HG02938 (cell line): ENCODE measurements at regions not wholly inside any gene's neighbourhood (a gene's known extent, or its start where the extent isn't known, plus 50 kb on each side); places are given as distances from the start of the nearest gene placed in this dataset.

Source experiments
- ATAC-seq: cut with Tn5 transposase; IDR thresholded peaks from one replicate; pipeline ENCODE4 v1.9.1; 2021; ENCODE audit warnings: mild to moderate bottlenecking, moderate library complexity; ENCODE audit not compliant: unreplicated experiment

- no peak for ATAC-seq
Measured at GRCh38 chr2:181332044-181332605, 125.1 kb upstream of the ITGA4 start.

- peak; percentile 73 for ATAC-seq
Measured at GRCh38 chr2:181334158-181334826, 122.9 kb upstream of the ITGA4 start.

GRCh38 chr2:181340891-181341290, 116.3 kb upstream of the ITGA4 start:
- ATAC-seq: no peak

DNA sequence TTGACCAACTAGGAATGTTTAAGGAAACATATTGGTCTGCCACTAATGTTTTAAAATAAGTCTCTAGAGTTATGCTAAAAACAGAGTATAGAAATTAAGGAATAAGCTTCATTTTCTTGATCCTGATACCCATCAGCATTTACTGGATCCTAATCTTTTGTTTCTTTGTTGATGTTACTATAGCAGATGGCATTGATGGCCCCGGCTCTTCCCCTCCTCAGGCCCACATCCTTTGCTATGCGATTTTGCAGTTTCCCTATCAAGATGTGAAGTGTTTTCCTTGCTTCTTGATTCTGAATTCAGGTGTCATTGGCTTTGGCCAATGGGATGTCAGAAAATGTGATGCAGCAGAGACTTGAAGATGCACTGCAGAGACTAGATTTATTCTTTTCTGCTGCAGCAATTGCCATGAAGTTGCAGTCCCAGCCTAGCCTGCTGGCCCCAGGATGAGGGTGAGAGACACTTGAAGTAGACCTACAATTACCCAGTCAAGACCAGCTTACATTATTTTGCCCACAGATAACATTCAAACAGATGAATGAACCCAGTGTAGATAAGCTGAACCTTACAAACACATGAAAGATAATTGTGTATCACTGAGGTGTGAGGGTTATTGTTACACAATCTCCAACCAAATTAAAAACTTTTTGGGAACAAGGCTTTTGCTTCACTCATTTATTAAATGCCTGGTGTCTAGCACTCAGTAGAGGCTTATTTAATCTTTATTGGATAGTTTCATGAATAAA, 115.2 kb upstream of the ITGA4 start:
- ATAC-seq: no peak

DNA sequence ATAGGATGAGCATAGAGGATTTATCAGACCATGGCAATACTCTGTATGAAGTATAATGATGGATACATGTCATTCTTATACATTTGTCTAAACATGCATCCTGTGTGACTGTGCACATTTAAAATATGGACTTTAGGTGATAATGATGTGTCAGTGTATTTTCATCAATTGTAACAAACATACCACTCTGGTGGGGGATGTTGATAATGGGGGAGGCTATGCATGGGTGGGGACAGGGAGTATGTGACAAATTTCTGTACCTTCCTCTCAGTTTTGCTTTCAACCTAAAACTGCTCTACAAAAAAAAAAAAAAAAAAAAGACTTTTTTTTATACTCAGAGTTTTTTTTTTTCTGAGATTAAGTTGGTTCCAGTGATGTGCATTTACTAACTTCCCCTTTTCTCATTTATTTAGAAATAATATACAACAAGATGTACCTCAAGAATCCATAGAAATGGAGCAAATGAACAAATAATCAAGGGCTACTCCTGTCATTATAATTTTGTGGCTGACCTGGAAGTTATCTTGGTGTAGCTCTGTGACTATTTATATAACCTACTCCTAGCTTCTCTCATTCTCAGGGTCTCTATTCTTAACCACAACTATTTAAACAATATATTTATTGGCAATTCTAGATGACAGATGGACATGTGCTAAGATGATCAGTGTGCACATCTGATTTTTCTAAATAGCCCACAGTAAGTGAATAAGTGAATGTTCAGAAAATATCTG, 108.9 kb upstream of the ITGA4 start:
- ATAC-seq: peak; percentile 91

- no peak for ATAC-seq
Measured at GRCh38 chr2:181352158-181352557, 105.0 kb upstream of the ITGA4 start.

- no peak for ATAC-seq
Measured at GRCh38 chr2:181354626-181355025, 102.6 kb upstream of the ITGA4 start.

DNA sequence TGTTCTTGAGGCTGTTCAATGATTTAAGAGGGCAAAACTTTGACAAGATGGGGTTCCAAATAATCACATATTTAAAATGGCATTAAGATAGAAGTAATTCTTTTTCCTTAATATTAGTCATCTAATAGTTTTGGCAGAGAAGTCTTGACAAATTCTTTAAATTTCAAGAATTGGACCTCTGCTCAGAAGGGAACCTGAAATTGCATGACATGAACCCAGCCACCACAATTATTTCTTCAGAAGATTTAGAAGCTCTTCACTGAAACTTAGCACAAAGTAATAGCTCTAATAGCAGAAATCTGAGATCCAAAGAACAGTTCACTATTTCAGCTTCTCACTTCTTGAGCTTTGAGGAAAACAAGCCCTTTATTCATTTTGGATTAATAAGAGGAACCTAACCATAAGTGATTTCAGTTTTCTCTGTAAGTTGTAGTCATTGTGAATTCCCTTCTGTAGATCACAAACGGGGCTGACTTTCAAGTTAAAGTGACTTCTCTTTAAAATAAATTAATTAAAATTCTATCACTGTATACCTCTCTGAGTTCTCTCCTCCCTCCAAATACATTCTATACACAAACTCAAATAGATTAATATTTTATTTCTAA, 100.6 kb upstream of the ITGA4 start:
- ATAC-seq: no peak

GRCh38 chr2:181357979-181358378, 99.2 kb upstream of the ITGA4 start:
- no peak for ATAC-seq

- peak; percentile 55 for ATAC-seq
Measured at GRCh38 chr2:181362561-181362960, 94.6 kb upstream of the ITGA4 start.

DNA sequence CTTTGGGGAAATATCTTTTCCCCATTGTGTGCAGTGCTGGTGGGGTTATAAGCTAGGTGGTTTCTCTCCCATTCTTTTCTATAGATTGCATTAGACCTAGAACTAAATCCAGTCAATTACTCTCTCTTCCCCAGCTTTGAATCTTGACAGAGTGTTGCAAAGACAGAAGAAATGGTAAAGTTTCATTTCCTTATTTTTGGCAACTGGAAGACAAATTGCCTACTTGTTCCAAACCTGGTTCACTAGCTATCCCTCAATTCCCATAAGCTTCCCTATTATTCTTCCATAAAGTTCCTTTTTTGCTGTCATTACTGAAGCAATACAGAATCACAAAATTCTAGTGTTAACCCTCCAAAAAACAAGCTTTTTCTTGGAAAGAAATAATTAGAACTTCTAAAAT, 94.0 kb upstream of the ITGA4 start:
- no peak for ATAC-seq

DNA sequence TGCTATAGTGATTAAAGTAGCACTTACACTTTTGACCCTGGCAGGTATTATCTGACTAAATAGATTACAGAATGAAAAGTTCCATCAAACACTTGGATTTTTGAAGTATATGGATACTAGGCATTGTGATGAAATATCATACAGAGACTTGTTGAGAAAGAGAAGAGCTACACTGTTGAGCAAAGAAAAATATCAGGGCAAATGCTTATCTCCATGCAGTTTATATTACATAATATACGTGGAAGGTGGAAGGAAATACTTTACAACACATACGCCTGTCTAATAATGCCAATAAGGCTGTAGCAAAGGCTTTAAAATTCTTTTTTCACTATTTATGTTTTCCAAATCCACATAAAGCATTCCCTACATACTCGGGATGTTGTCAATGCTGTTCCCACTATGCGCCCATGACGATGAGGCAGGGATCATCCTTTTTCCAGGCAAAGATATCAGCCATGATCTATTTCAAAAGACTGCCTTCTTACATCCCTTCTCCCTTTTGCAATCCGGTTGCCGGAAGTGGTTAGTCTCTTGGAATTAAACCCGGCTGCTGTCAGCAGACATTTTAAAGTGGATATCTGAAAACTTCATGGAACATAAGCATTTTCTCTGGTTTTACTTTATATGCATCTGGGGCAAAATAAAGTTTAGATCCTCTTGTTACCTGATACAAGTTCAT, 92.6 kb upstream of the ITGA4 start:
- ATAC-seq: no peak

- ATAC-seq: no peak
Measured at GRCh38 chr2:181366675-181367175, 90.5 kb upstream of the ITGA4 start.

- no peak for ATAC-seq
Measured at GRCh38 chr2:181367411-181367810, 89.8 kb upstream of the ITGA4 start.

DNA sequence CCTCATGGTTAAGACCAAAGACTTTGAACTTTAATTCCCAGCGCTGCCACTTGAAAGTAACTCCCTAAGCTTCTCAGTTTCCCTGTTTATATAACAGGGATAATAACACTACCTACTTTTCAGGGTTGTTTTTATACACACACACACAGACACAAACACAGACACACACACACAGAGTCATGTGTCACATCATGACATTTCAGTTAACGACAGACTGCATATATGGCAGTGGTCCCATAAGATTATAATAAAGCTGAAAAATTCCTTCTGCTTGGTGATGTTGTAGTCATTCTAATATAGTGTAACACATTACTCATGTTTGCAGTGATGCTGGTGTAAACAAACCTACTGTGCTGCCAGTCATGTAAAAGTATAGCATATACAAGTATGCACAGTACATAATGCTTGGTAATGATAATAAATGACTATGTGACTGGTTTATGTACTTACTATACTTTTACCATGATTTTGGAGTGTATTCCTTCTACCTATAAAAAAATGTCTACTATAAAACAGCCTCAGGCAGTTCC, 89.2 kb upstream of the ITGA4 start:
- ATAC-seq: no peak

DNA sequence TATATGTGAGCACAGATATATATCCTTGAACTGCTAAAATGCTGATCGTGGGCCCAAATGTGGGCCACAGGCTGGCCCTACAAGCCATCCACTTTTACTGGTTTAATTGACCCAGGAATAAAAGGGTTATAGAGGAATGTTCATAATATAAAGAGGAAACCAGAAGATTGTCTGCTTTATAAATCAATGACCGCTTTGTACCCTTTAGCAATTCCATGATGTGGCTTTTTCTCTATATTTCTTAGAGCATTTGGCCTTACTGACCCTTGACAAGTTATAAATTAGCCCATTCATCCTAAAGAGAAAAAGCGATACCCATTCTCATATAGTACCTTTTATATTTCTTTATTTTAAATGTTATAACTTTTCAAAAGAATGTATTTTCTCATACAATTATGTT, 87.1 kb upstream of the ITGA4 start:
- no peak for ATAC-seq

- ATAC-seq: no peak
Measured at GRCh38 chr2:181371195-181371594, 86.0 kb upstream of the ITGA4 start.

DNA sequence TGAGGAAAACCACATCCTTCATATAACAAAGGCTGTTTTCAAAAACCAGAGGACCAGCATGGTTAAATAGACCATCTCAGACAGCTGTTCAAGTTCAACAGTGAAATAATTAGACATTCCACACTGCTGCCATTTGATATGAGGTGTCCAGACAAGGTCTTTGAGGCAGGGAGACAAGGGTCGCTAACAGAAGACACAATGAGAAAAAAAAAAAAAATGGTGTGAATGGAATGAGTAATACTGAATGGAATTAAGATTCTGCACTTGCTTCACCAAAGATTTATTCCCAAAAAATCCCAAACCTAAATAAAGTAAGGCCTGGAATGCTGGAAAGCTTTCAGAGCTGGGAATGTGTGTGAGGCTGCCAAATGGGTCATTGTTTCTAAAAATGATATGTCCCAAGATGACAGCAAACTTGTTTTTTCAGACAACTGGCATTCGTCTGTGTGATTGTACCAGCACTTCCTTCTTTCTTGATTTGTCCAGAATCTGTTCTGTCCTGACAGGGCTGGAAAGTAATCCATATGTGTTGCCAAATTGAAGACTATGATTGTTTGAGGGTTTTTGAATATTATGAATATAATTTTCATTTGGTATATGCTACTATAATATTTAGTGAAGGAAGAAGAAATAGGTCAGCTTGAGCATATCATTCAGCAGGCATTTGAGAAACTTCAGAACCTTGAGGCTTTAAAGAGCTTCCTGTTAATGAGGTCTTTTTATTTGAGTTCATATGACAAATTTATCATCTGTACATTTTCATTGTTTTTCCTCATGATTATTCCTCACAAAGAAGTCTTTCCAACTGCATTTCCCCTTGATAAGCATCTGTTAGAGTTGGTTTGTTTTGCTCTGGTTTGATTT, 85.2 kb upstream of the ITGA4 start:
- no peak for ATAC-seq

GRCh38 chr2:181372646-181373040, 84.5 kb upstream of the ITGA4 start:
- no peak for ATAC-seq
